ENCODE measurements at regions not wholly inside any gene's neighbourhood (a gene's known extent, or its start where the extent isn't known, plus 50 kb on each side); places are given as distances from the start of the nearest gene placed in this dataset.

GRCh38 chr14:22320362-22320750, 268.7 kb downstream of the DAD1 start:
- TF ChIP-seq L3MBTL2 (conservative IDR thresholded peaks at IDR 0.05): no peak
- no peak for TF ChIP-seq SP1 (IDR thresholded peaks at IDR 0.05)
- no peak for TF ChIP-seq ELF4 (IDR thresholded peaks at IDR 0.05)
- TF ChIP-seq CTBP1 (IDR thresholded peaks at IDR 0.05; ENCODE audit: borderline replicate concordance): no peak
- TF ChIP-seq NFRKB (IDR thresholded peaks at IDR 0.05): no peak
- no peak for TF ChIP-seq PKNOX1 (IDR thresholded peaks at IDR 0.05)
- TF ChIP-seq ZNF384 (IDR thresholded peaks at IDR 0.05): no peak
- TF ChIP-seq LEF1 (IDR thresholded peaks at IDR 0.05; ENCODE audit: borderline replicate concordance): no peak
- POLR2A ChIA-PET: interaction anchor here (0.9 kb wide), 1 partner anchor 55 kb away, joined by 3 read pairs; no protein-coding TSS in a partner anchor
- CTCF ChIA-PET: interaction anchor here (0.6 to 2.6 kb wide), 12 partner anchors 12 to 168 kb away, joined by 3 to 48 read pairs (median 4); no protein-coding TSS in a partner anchor
- no peak for DNase-seq (ENCODE audit: extremely low spot score)

GRCh38 chr14:22319526-22320361, 269.3 kb downstream of the DAD1 start:
- DNase-seq (ENCODE audit: extremely low spot score): peak; percentile 30
- POLR2A ChIA-PET: interaction anchor here (0.9 kb wide), 1 partner anchor 55 kb away, joined by 3 read pairs; no protein-coding TSS in a partner anchor
- TF ChIP-seq NFRKB (IDR thresholded peaks at IDR 0.05) (no peak), SP1 (IDR thresholded peaks at IDR 0.05) (no peak), HDGF (IDR thresholded peaks at IDR 0.05; ENCODE audit: borderline replicate concordance) (no peak), LEF1 (IDR thresholded peaks at IDR 0.05; ENCODE audit: borderline replicate concordance) (no peak), TARDBP (IDR thresholded peaks at IDR 0.05) (no peak), FOXK2 (IDR thresholded peaks at IDR 0.05) (no peak), ARNT (IDR thresholded peaks at IDR 0.05) (no peak), FOXM1 (IDR thresholded peaks at IDR 0.05; ENCODE audit: borderline replicate concordance) (no peak), ZNF384 (IDR thresholded peaks at IDR 0.05) (no peak)
- CTCF ChIA-PET: interaction anchor here (0.6 to 2.6 kb wide), 21 partner anchors 13 to 487 kb away, joined by 3 to 48 read pairs (median 4); no protein-coding TSS in a partner anchor

GRCh38 chr14:22318951-22319350, 270.1 kb downstream of the DAD1 start:
- CTCF ChIA-PET: interaction anchor here (0.6 to 2.6 kb wide), 17 partner anchors 14 to 488 kb away, joined by 3 to 48 read pairs (median 3); no protein-coding TSS in a partner anchor
- POLR2A ChIA-PET: interaction anchor here (0.8 kb wide), 1 partner anchor 252 kb away, joined by 3 read pairs; no protein-coding TSS in a partner anchor

GRCh38 chr14:22316473-22316872, 272.6 kb downstream of the DAD1 start:
- DNase-seq (ENCODE audit: extremely low spot score): no peak
- POLR2A ChIA-PET: no interaction called here
- CTCF ChIA-PET: interaction anchor here (1.1 kb wide), 1 partner anchor 67 kb away, joined by 3 read pairs; no protein-coding TSS in a partner anchor
- TF ChIP-seq TARDBP (IDR thresholded peaks at IDR 0.05) (no peak), LEF1 (IDR thresholded peaks at IDR 0.05; ENCODE audit: borderline replicate concordance) (no peak), NFRKB (IDR thresholded peaks at IDR 0.05) (no peak)

More at GRCh38 chr14:22318951-22319350, 270.1 kb downstream of the DAD1 start:
- no peak for TF ChIP-seq HDGF (IDR thresholded peaks at IDR 0.05; ENCODE audit: borderline replicate concordance)
- TF ChIP-seq ELF4 (IDR thresholded peaks at IDR 0.05): no peak
- TF ChIP-seq BHLHE40 (IDR thresholded peaks at IDR 0.05; ENCODE audit: borderline replicate concordance): no peak
- no peak for TF ChIP-seq FOXM1 (IDR thresholded peaks at IDR 0.05; ENCODE audit: borderline replicate concordance)
- DNase-seq (ENCODE audit: extremely low spot score): no peak

- no peak for DNase-seq (ENCODE audit: extremely low spot score)
- TF ChIP-seq LEF1 (IDR thresholded peaks at IDR 0.05; ENCODE audit: borderline replicate concordance) (no peak), NFRKB (IDR thresholded peaks at IDR 0.05) (no peak), HDGF (IDR thresholded peaks at IDR 0.05; ENCODE audit: borderline replicate concordance) (no peak), CTBP1 (IDR thresholded peaks at IDR 0.05; ENCODE audit: borderline replicate concordance) (no peak), FOXA1 (IDR thresholded peaks at IDR 0.05) (no peak), TARDBP (IDR thresholded peaks at IDR 0.05) (no peak), ZNF384 (IDR thresholded peaks at IDR 0.05) (no peak), FOXM1 (IDR thresholded peaks at IDR 0.05; ENCODE audit: borderline replicate concordance) (no peak), BHLHE40 (IDR thresholded peaks at IDR 0.05; ENCODE audit: borderline replicate concordance) (no peak), ARNT (IDR thresholded peaks at IDR 0.05) (no peak), FOXK2 (IDR thresholded peaks at IDR 0.05) (no peak), SUZ12 (IDR thresholded peaks at IDR 0.05) (no peak), PKNOX1 (IDR thresholded peaks at IDR 0.05) (no peak), L3MBTL2 (conservative IDR thresholded peaks at IDR 0.05) (no peak), SP1 (IDR thresholded peaks at IDR 0.05) (no peak)
- POLR2A ChIA-PET: no interaction called here
- CTCF ChIA-PET: interaction anchor here (0.9 to 1.1 kb wide), 2 partner anchors 54 to 60 kb away, joined by 4 to 5 read pairs; no protein-coding TSS in a partner anchor
Observed at GRCh38 chr14:22315336-22315735, 273.7 kb downstream of the DAD1 start.

- CTCF ChIA-PET: interaction anchor here (0.8 to 1.1 kb wide), 5 partner anchors 55 to 164 kb away, joined by 3 to 5 read pairs (median 3); no protein-coding TSS in a partner anchor
- TF ChIP-seq ELF4 (IDR thresholded peaks at IDR 0.05) (no peak), ARNT (IDR thresholded peaks at IDR 0.05) (no peak)
- DNase-seq (ENCODE audit: extremely low spot score): peak; percentile 61
- POLR2A ChIA-PET: interaction anchor here (0.7 kb wide), 1 partner anchor 319 kb away, joined by 3 read pairs; no protein-coding TSS in a partner anchor
Observed at GRCh38 chr14:22314183-22314820, 274.7 kb downstream of the DAD1 start.

All from HEK293T (cell line).